DOHH2 (cell line): ENCODE measurements at regions not wholly inside any gene's neighbourhood (a gene's known extent, or its start where the extent isn't known, plus 50 kb on each side); places are given as distances from the start of the nearest gene placed in this dataset.

Source experiments
- EZH2phosphoT487 ChIP-seq: fragments of 200-600 bp; sonication (generic); IDR thresholded peaks from 2 replicates; pipeline ENCODE4 v1.6.1; 2017; ENCODE audit warnings: borderline replicate concordance, mild to moderate bottlenecking, antibody characterized with exemption, low read length, moderate library complexity, mixed read lengths
- TF ChIP-seq, protein P1 (sequence below): fragments of 200-600 bp; sonication (generic); IDR thresholded peaks from one replicate; pipeline ENCODE4 v1.5.1; 2014; ENCODE audit warnings: antibody characterized with exemption, mild to moderate bottlenecking, low read depth, low read length; ENCODE audit not compliant: poor library complexity, severe bottlenecking

DNA sequence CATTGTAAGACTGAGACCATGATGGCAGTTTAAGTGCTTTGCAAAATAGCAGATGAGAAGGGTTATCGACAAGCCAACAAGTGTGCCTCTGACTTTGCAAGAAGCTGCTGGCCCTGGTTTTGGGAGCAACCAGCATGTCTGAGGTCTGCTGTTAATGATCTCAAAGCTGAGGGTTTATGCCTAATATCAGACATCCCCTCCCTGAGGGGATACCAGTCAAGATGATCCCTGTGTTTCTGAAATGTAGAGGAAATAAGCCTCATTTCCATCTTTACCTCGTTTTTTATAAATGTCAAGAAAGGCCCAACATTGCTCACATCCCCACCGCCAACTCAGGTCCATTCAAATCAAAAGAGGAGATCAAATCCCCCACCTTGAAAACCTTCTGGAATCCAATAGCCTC lies 120.6 kb downstream of the MYCN start:
- TF ChIP-seq, protein P1, sequence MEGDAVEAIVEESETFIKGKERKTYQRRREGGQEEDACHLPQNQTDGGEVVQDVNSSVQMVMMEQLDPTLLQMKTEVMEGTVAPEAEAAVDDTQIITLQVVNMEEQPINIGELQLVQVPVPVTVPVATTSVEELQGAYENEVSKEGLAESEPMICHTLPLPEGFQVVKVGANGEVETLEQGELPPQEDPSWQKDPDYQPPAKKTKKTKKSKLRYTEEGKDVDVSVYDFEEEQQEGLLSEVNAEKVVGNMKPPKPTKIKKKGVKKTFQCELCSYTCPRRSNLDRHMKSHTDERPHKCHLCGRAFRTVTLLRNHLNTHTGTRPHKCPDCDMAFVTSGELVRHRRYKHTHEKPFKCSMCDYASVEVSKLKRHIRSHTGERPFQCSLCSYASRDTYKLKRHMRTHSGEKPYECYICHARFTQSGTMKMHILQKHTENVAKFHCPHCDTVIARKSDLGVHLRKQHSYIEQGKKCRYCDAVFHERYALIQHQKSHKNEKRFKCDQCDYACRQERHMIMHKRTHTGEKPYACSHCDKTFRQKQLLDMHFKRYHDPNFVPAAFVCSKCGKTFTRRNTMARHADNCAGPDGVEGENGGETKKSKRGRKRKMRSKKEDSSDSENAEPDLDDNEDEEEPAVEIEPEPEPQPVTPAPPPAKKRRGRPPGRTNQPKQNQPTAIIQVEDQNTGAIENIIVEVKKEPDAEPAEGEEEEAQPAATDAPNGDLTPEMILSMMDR: no peak
- no peak for TF ChIP-seq EZH2phosphoT487
